ENCODE measurements at regions not wholly inside any gene's neighbourhood (a gene's known extent, or its start where the extent isn't known, plus 50 kb on each side); places are given as distances from the start of the nearest gene placed in this dataset.

DNA sequence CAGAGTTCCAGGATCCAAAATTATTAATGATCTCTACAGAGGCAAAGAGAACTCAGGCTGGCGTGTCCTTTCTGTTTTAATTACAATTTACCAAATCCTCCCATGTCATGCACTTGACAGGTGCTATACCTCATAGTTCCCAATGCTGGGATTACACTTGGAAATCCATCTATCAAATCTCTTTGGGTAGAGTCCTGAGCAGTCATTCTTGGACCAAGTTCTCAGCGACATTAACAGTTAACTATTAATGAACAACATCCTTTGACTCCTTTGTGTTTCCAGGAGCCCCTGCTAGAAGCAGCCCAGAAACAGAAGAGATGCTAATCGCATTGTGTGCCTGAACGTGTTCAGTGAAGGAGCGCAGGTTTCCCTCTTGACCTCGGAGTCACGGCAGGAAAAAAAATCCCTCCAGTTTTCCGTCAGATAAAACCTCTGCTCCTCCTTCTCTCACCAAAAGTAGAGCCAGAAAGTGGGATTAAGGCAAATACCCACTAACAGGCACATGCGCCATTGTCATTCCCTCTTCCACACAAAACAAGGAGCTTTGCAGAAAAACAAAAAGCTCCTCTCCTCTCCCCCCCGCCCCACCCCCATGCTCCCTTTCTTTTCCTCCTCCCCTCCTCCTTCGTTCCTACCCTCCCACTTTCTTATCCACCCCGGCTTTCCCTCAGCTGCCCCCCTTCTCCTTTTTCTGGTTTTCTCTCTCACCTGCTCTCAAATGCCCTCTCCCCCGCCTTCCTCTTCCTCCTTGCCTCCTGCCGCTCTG lies 224.7 kb downstream of the ZIC5 start:
- TF ChIP-seq CTCF (IDR thresholded peaks at IDR 0.05; ENCODE audit: low read depth, low read length) (no peak), POLR2A (IDR thresholded peaks at IDR 0.05; ENCODE audit: extremely low read depth, insufficient read length) (no peak), MAX (IDR thresholded peaks at IDR 0.05; ENCODE audit: low read depth, low read length) (no peak)
